SK-N-SH treated with all-trans-retinoic acid at 6 μM for 48 hours (cell line): ENCODE measurements at regions not wholly inside any gene's neighbourhood (a gene's known extent, or its start where the extent isn't known, plus 50 kb on each side); places are given as distances from the start of the nearest gene placed in this dataset.

ENCODE experiments used
- ARNTL ChIP-seq: fragments of 450-650 bp; formaldehyde crosslinking; IDR thresholded peaks from 2 replicates; pipeline ENCODE4 v1.5.0; 2020; ENCODE audit warnings: low read depth, mild to moderate bottlenecking, moderate library complexity, borderline replicate concordance
- BACH2 ChIP-seq: fragments of 250-450 bp; sonication (Bioruptor Pico); IDR thresholded peaks from 2 replicates; pipeline ENCODE4 v1.9.0; 2021; ENCODE audit warnings: mild to moderate bottlenecking, borderline replicate concordance
- CREB5 ChIP-seq: fragments of 250-450 bp; sonication (Bioruptor Pico); IDR thresholded peaks from 2 replicates; pipeline ENCODE4 v1.5.1; 2020; ENCODE audit warnings: low read depth, mild to moderate bottlenecking, moderate library complexity
- CSDC2 ChIP-seq: fragments of 250-450 bp; sonication (Bioruptor Pico); IDR thresholded peaks from 2 replicates; pipeline ENCODE4 v1.5.0; 2020; ENCODE audit warnings: mild to moderate bottlenecking, moderate library complexity
- GLIS3 ChIP-seq: fragments of 250-450 bp; sonication (Bioruptor Pico); IDR thresholded peaks from 2 replicates; pipeline ENCODE4 v1.5.0; 2020; ENCODE audit warnings: mild to moderate bottlenecking, moderate library complexity
- PATZ1 ChIP-seq: fragments of 250-450 bp; sonication (Bioruptor Pico); IDR thresholded peaks from 2 replicates; pipeline ENCODE4 v1.8.0; 2020; ENCODE audit warnings: mild to moderate bottlenecking, moderate library complexity, borderline replicate concordance
- RARB ChIP-seq: fragments of 250-450 bp; sonication (Bioruptor Pico); IDR thresholded peaks from 2 replicates; pipeline ENCODE4 v1.8.0; 2021; ENCODE audit warnings: mild to moderate bottlenecking, moderate library complexity
- TOX ChIP-seq: fragments of 250-450 bp; sonication (Bioruptor Pico); IDR thresholded peaks from 2 replicates; pipeline ENCODE4 v1.8.0; 2021; ENCODE audit warnings: mild to moderate bottlenecking, moderate library complexity, borderline replicate concordance
- ZFP3 ChIP-seq: fragments of 250-450 bp; sonication (Bioruptor Pico); IDR thresholded peaks from 2 replicates; pipeline ENCODE4 v1.5.0; 2020; ENCODE audit warnings: mild to moderate bottlenecking, moderate library complexity
- ZFP30 ChIP-seq: fragments of 450-650 bp; formaldehyde crosslinking; IDR thresholded peaks from 2 replicates; pipeline ENCODE4 v1.5.0; 2022; ENCODE audit warnings: mild to moderate bottlenecking, moderate library complexity
- ZNF70 ChIP-seq: fragments of 450-650 bp; formaldehyde crosslinking; IDR thresholded peaks from 2 replicates; pipeline ENCODE4 v1.5.0; 2020; ENCODE audit warnings: mild to moderate bottlenecking, moderate library complexity

GRCh38 chr3:155007729-155008128, 72.4 kb upstream of the MME start:
- no peak for TF ChIP-seq BACH2 (CRISPR knock-in tag)
- TF ChIP-seq ARNTL (CRISPR knock-in tag) = no peak
- no peak for TF ChIP-seq GLIS3 (CRISPR knock-in tag)
- no peak for TF ChIP-seq ZFP30 (CRISPR knock-in tag)
- TF ChIP-seq PATZ1 (CRISPR knock-in tag) = no peak
- TF ChIP-seq ZFP3 (CRISPR knock-in tag) = no peak
- no peak for TF ChIP-seq TOX (CRISPR knock-in tag)
- TF ChIP-seq RARB (CRISPR knock-in tag) = no peak
- no peak for TF ChIP-seq ZNF70
- no peak for TF ChIP-seq CREB5 (CRISPR knock-in tag)
- no peak for TF ChIP-seq CSDC2 (CRISPR knock-in tag)
